ENCODE measurements at regions not wholly inside any gene's neighbourhood (a gene's known extent, or its start where the extent isn't known, plus 50 kb on each side); places are given as distances from the start of the nearest gene placed in this dataset.

DNA sequence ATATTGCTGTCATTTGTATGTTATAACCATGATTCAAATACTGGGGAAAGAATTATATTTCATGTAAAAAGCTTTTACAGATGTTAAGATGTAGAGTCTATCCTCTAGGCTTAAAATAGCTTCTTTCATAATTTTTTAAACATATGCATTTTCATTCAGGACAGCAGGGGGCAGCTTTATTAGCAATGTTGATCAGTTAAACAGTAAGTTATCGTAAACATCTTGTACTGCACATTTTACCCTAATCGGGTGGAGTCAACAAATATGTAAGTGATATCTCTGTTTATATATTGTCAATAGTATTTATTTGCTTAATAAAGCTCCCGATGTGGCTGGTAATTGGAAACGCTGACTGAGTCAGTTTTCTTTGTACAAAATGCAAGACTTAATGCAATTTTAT, 142.5 kb upstream of the MED14 start:
- no peak for TF ChIP-seq CTCF (IDR thresholded peaks at IDR 0.05)
- TF ChIP-seq, protein P1, sequence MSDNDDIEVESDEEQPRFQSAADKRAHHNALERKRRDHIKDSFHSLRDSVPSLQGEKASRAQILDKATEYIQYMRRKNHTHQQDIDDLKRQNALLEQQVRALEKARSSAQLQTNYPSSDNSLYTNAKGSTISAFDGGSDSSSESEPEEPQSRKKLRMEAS (CRISPR knock-in tag; IDR thresholded peaks at IDR 0.05) = no peak
- TF ChIP-seq, protein P2, sequence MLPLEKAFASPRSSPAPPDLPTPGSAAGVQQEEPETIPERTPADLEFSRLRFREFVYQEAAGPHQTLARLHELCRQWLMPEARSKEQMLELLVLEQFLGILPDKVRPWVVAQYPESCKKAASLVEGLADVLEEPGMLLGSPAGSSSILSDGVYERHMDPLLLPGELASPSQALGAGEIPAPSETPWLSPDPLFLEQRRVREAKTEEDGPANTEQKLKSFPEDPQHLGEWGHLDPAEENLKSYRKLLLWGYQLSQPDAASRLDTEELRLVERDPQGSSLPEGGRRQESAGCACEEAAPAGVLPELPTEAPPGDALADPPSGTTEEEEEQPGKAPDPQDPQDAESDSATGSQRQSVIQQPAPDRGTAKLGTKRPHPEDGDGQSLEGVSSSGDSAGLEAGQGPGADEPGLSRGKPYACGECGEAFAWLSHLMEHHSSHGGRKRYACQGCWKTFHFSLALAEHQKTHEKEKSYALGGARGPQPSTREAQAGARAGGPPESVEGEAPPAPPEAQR (CRISPR knock-in tag; IDR thresholded peaks at IDR 0.05) = no peak
